ENCODE measurements at regions not wholly inside any gene's neighbourhood (a gene's known extent, or its start where the extent isn't known, plus 50 kb on each side); places are given as distances from the start of the nearest gene placed in this dataset.
"Not testable (repeated sequence)": the region's sequence is repeated elsewhere in the genome, so short reads cannot be mapped to it uniquely, and the experiment has no call there.

GRCh38 chr19:37313335-37313627 is 57.6 kb upstream of the ZNF527 start:
- DNase-seq (ENCODE audit: low spot score), result no peak
- TF ChIP-seq CTCF (IDR thresholded peaks at IDR 0.05; ENCODE audit: borderline replicate concordance, control extremely low read depth, extremely low read depth, insufficient read depth, missing control alignments), result no peak
- in situ Hi-C loops (cut with MboI; ENCODE audit: low sequenced_read_pairs, unreplicated experiment), result no loop called here

GRCh38 chr19:37317403-37318209 is 53.3 kb upstream of the ZNF527 start:
- DNase-seq (ENCODE audit: low spot score), result peak; percentile 94
- peak; percentile 30 for TF ChIP-seq CTCF (IDR thresholded peaks at IDR 0.05; ENCODE audit: borderline replicate concordance, control extremely low read depth, extremely low read depth, insufficient read depth, missing control alignments)
- in situ Hi-C loops (cut with MboI; ENCODE audit: low sequenced_read_pairs, unreplicated experiment), result no loop called here

GRCh38 chr19:37320988-37321387 is 49.9 kb upstream of the ZNF527 start:
- DNase-seq (ENCODE audit: low spot score); in situ Hi-C loops (cut with MboI; ENCODE audit: low sequenced_read_pairs, unreplicated experiment): not testable (repeated sequence)

Data from GM13976 (cell line).